ENCODE measurements at regions not wholly inside any gene's neighbourhood (a gene's known extent, or its start where the extent isn't known, plus 50 kb on each side); places are given as distances from the start of the nearest gene placed in this dataset.

DNA sequence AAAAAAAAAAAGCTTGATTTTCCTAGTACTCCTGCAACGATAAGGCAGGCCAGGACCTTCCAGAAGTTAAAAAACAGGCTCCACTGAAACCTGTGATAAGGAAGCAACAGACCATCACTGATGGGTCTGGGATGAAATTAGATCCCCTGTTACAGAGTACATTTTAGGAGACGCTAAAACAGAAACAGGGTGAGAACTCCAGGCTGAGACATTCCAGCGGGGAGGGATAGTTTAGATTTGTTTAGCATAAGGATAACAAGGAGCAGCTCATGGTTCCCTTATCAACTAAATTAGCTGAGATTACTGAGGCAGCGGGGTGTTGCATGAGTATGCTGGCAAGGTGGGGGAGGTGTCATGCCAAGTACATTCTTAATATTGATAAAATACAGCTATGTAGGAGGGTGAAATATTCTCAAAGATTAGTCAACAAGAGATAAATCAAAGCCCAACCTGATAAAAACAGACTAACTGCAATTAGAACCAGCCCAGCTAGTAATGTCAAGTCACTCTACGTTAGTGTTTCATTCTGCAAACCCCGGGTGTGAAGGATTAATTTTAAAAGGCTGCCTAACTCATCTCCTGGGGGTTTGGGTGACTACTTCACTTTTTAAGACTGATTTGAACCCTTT lies 75.0 kb upstream of the BZW1 start:
- Histone ChIP-seq H3K9me3 (ENCODE audit: control insufficient read depth in 1 of 2, low read length in 2 of 2) (no peaks in the 10 kb centered on the region), H3K27ac (ENCODE audit: low read depth, low read length) (no peak overlapping the region), H3K4me1 (ENCODE audit: insufficient read depth, low read length) (no peaks in the 10 kb centered on the region), H3K4me3 (ENCODE audit: low read length in 2 of 2) (no peak overlapping the region), H3K27me3 (ENCODE audit: insufficient read depth, low read length) (no peaks in the 10 kb centered on the region), H3K36me3 (ENCODE audit: insufficient read depth, low read length) (no peaks in the 10 kb centered on the region)
- no peaks in the 10 kb centered on the region for H3K36me3 Mint-ChIP-seq
- ChIA-PET POLR2A (ENCODE audit: partially characterized antibody) (no interaction called here), CTCF (ENCODE audit: partially characterized antibody) (interaction anchor here (0.6 to 2.1 kb wide), 3 partner anchors 23 to 1562 kb away, joined by 3 to 9 read pairs (median 3); no protein-coding TSS in a partner anchor)
- no peak overlapping the region for H3K4me3 Mint-ChIP-seq
- H3K27me3 Mint-ChIP-seq: peaks cover 10 to 11% of the 10 kb centered on the region in 2 donors
- no peaks in the 10 kb centered on the region for H3K9me3 Mint-ChIP-seq
- intact Hi-C loops (cut with micrococcal nuclease): no loop called here
- no peaks in the 10 kb centered on the region for H3K4me1 Mint-ChIP-seq
- H3K27ac Mint-ChIP-seq: no peak overlapping the region
- DNase-seq: no peak

DNA sequence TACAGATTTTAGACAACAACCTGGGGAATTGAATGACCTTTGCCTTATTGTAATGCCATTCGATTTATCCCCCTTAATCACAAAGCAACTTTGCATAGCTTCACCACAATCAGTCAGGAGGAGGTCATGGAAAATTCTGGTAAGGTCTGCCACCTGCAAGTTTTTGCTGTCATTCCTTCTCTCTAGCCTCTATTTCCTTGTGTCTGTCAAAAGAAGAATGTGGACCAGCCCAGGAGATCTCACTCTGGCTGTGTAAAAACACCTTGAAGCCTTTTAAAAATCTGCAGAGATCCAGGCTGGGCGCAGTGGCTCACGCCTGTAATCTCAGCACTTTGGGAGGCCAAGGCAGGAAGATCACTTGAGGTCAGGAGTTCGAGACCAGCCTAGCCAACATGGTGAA lies 74.1 kb upstream of the BZW1 start:
- H3K27ac Mint-ChIP-seq: no peak overlapping the region
- H3K36me3 Mint-ChIP-seq: no peaks in the 10 kb centered on the region
- no peaks in the 10 kb centered on the region for H3K36me3 ChIP-seq (ENCODE audit: insufficient read depth, low read length)
- no peaks in the 10 kb centered on the region for H3K27me3 ChIP-seq (ENCODE audit: insufficient read depth, low read length)
- intact Hi-C loops (cut with micrococcal nuclease): no loop called here
- peaks cover 10 to 11% of the 10 kb centered on the region in 2 donors for H3K27me3 Mint-ChIP-seq
- no peaks in the 10 kb centered on the region for H3K9me3 Mint-ChIP-seq
- ChIA-PET POLR2A (ENCODE audit: partially characterized antibody) (no interaction called here), CTCF (ENCODE audit: partially characterized antibody) (no interaction called here)
- H3K4me3 Mint-ChIP-seq: no peak overlapping the region
- H3K9me3 ChIP-seq (ENCODE audit: control insufficient read depth in 1 of 2, low read length in 2 of 2): no peaks in the 10 kb centered on the region
- no peak for DNase-seq
- H3K27ac ChIP-seq (ENCODE audit: low read depth, low read length): no peak overlapping the region
- no peaks in the 10 kb centered on the region for H3K4me1 ChIP-seq (ENCODE audit: insufficient read depth, low read length)
- no peaks in the 10 kb centered on the region for H3K4me1 Mint-ChIP-seq
- no peak overlapping the region for H3K4me3 ChIP-seq (ENCODE audit: low read length in 2 of 2)

DNA sequence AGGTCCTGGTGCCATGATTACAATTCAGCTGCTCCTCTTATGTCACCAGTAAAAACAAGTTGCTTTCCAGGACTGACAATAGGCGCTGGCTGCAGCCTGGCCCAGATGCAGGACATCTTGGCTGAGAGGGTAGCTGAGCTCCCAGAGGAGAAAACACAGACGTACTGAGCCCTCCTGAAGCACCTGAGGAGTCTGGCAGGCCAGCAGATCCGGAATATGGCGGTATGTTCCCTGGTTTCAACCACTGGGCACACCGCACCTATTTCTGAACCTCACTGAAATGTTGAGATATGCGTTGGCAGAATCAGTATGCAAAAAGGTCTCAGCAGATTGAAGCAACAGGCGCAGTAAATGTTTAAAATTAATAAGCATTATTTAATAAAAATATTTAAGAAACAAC lies 73.1 kb upstream of the BZW1 start:
- intact Hi-C loops (cut with micrococcal nuclease): no loop called here
- POLR2A ChIA-PET (ENCODE audit: partially characterized antibody): interaction anchor here (0.6 kb wide), 1 partner anchor 11 kb away, joined by 3 read pairs; no protein-coding TSS in a partner anchor
- no peaks in the 10 kb centered on the region for H3K9me3 Mint-ChIP-seq

DNA sequence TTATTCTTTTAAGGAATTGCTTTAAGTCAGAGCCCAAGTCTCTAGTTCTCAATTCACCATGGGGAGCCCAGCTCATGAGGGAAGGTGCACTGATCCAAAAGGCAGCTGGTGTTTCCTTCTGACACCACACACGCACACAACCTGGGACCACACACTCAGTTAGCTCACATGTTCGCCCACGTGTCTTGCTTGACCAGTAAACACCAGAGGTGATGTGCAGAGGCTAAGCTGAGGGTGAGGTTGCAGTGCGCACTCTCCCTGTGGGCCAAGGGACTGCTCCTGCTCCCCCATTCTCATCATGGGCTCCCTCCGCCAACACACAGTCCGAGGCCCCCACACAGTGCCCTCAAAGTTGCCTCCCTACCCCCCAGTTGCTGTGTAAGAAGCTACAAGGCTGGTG lies 70.8 kb upstream of the BZW1 start:
- Mint-ChIP-seq H3K27ac (no peak overlapping the region), H3K4me1 (no peaks in the 10 kb centered on the region), H3K4me3 (no peak overlapping the region), H3K27me3 (peaks cover 6 to 9% of the 10 kb centered on the region in 2 donors), H3K9me3 (no peaks in the 10 kb centered on the region), H3K36me3 (no peaks in the 10 kb centered on the region)
- no peak for DNase-seq
- ChIA-PET POLR2A (ENCODE audit: partially characterized antibody) (no interaction called here), CTCF (ENCODE audit: partially characterized antibody) (interaction anchor here (0.7 kb wide), 1 partner anchor 23 kb away, joined by 3 read pairs; no protein-coding TSS in a partner anchor)
- Histone ChIP-seq H3K36me3 (ENCODE audit: insufficient read depth, low read length) (no peaks in the 10 kb centered on the region), H3K4me3 (ENCODE audit: low read length in 2 of 2) (no peak overlapping the region), H3K4me1 (ENCODE audit: insufficient read depth, low read length) (no peaks in the 10 kb centered on the region), H3K9me3 (ENCODE audit: control insufficient read depth in 1 of 2, low read length in 2 of 2) (no peaks in the 10 kb centered on the region), H3K27ac (ENCODE audit: low read depth, low read length) (no peak overlapping the region), H3K27me3 (ENCODE audit: insufficient read depth, low read length) (no peaks in the 10 kb centered on the region)
- intact Hi-C loops (cut with micrococcal nuclease): no loop called here

More for the DNA sequence above, 73.1 kb upstream of the BZW1 start:
- Histone ChIP-seq H3K9me3 (ENCODE audit: control insufficient read depth in 1 of 2, low read length in 2 of 2) (no peaks in the 10 kb centered on the region), H3K36me3 (ENCODE audit: insufficient read depth, low read length) (no peaks in the 10 kb centered on the region), H3K27ac (ENCODE audit: low read depth, low read length) (no peak overlapping the region), H3K4me3 (ENCODE audit: low read length in 2 of 2) (no peak overlapping the region), H3K27me3 (ENCODE audit: insufficient read depth, low read length) (no peaks in the 10 kb centered on the region), H3K4me1 (ENCODE audit: insufficient read depth, low read length) (no peaks in the 10 kb centered on the region)
- CTCF ChIA-PET (ENCODE audit: partially characterized antibody): interaction anchor here (0.7 kb wide), 1 partner anchor 112 kb away, joined by 3 read pairs; no protein-coding TSS in a partner anchor
- no peak overlapping the region for H3K27ac Mint-ChIP-seq
- DNase-seq: no peak
- H3K36me3 Mint-ChIP-seq: no peaks in the 10 kb centered on the region
- H3K4me3 Mint-ChIP-seq: no peak overlapping the region
- no peaks in the 10 kb centered on the region for H3K4me1 Mint-ChIP-seq
- H3K27me3 Mint-ChIP-seq: peaks cover 10 to 11% of the 10 kb centered on the region in 2 donors

DNA sequence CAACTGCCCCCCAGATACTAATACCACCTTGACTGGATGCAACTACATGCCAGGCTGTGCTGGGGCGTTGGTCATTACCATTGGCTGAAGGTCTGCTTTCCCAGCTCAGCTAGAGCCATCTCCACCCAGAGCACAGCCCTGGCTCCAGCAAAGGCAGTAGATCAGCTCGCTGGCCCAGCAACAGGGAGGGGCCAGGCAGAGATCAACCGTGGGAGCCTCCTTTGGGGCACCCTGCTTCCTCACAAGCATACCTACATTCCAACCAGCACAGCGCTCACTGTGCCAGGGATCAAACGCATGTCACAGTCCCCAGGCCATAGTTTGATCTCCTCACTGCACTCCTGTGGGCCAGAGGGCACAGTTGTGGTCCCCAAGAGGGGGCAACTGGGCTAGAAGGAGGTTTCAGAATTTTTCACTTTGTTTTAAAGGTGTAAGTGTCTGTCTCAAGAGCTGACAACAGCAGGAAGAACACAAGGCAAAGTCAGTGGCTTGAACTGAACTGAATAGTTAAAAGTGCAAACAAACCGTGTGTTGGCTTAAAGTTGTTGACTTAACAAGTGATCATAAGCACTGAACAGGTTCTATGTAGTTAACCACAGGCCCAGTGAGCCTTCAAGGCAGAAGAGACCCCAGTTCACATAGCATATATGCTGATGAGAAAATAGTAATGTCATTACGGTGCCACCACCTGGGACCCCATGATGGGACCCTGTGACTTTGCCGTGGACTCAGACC lies 70.1 kb upstream of the BZW1 start:
- Histone ChIP-seq H3K27ac (ENCODE audit: low read depth, low read length) (no peak overlapping the region), H3K4me1 (ENCODE audit: insufficient read depth, low read length) (no peaks in the 10 kb centered on the region), H3K9me3 (ENCODE audit: control insufficient read depth in 1 of 2, low read length in 2 of 2) (no peaks in the 10 kb centered on the region), H3K27me3 (ENCODE audit: insufficient read depth, low read length) (no peaks in the 10 kb centered on the region), H3K4me3 (ENCODE audit: low read length in 2 of 2) (no peak overlapping the region), H3K36me3 (ENCODE audit: insufficient read depth, low read length) (no peaks in the 10 kb centered on the region)
- H3K27me3 Mint-ChIP-seq: peaks cover 6 to 9% of the 10 kb centered on the region in 2 donors
- H3K4me3 Mint-ChIP-seq: no peak overlapping the region
- H3K4me1 Mint-ChIP-seq: no peaks in the 10 kb centered on the region
- CTCF ChIA-PET (ENCODE audit: partially characterized antibody): no interaction called here
- POLR2A ChIA-PET (ENCODE audit: partially characterized antibody): no interaction called here
- no peaks in the 10 kb centered on the region for H3K9me3 Mint-ChIP-seq
- DNase-seq: no peak
- intact Hi-C loops (cut with micrococcal nuclease): no loop called here
- no peaks in the 10 kb centered on the region for H3K36me3 Mint-ChIP-seq
- H3K27ac Mint-ChIP-seq: peak overlapping the region in 1 of 7 donors; percentile 42

DNA sequence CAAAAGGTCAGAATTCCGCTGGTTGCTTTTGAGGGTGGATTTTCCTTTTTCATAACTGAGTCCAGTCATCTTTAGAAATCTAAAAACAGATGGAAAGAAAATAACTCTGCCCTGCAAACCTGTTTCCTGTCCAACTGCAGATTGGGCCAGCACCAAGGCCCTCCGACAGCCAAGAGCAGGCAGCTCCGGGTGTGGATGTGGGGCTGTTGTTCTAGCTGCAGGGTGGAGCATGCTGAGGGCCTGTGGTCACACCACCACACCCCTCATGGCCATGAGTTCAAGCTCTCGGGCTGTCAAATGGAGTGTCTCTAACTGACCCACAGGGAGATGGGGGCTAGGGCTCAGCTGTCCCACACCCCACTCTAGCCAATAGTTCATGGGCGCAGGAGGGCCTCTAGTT lies 69.3 kb upstream of the BZW1 start:
- Mint-ChIP-seq H3K27ac (no peak overlapping the region), H3K27me3 (peaks cover 0 to 4% of the 10 kb centered on the region in 2 donors), H3K4me3 (no peak overlapping the region), H3K36me3 (no peaks in the 10 kb centered on the region), H3K4me1 (no peaks in the 10 kb centered on the region), H3K9me3 (no peaks in the 10 kb centered on the region)
- Histone ChIP-seq H3K9me3 (ENCODE audit: control insufficient read depth in 1 of 2, low read length in 2 of 2) (no peaks in the 10 kb centered on the region), H3K27ac (ENCODE audit: low read depth, low read length) (no peak overlapping the region), H3K4me1 (ENCODE audit: insufficient read depth, low read length) (no peaks in the 10 kb centered on the region), H3K36me3 (ENCODE audit: insufficient read depth, low read length) (no peaks in the 10 kb centered on the region), H3K4me3 (ENCODE audit: low read length in 2 of 2) (no peak overlapping the region), H3K27me3 (ENCODE audit: insufficient read depth, low read length) (no peaks in the 10 kb centered on the region)
- ChIA-PET POLR2A (ENCODE audit: partially characterized antibody) (no interaction called here), CTCF (ENCODE audit: partially characterized antibody) (no interaction called here)
- intact Hi-C loops (cut with micrococcal nuclease): no loop called here
- no peak for DNase-seq

DNA sequence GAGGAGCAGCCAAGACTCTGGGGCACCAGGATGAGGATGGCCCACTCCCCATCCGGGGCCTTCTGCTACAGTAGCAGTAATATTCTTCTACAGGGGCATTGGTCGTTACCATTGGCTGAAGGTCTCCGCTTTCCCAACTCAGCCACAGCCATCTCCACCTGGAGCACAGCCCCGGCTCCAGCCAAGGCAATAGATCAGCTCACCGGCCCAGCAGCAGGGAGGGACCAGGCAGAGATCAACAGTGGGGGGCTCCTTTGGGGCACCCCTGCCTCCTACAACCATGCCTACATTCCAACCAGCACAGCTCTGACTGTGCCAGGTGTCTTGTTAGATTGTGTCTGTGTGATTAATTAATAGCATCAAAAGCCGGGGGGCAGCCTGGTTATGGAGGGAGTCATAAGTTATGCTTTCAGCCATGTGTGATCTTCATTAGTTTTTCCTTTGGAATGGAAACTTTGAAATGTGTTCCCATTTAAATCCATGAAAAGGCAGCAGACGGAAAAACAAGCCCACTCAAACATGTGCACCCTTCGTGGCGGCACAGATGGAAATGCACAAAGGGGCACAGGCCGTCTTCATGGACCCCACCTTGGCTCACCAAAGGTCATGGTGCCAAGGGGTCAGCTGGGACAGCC lies 68.6 kb upstream of the BZW1 start:
- H3K4me3 Mint-ChIP-seq: no peak overlapping the region
- H3K4me1 ChIP-seq (ENCODE audit: insufficient read depth, low read length): no peaks in the 10 kb centered on the region
- no peaks in the 10 kb centered on the region for H3K36me3 Mint-ChIP-seq
- no peaks in the 10 kb centered on the region for H3K9me3 ChIP-seq (ENCODE audit: control insufficient read depth in 1 of 2, low read length in 2 of 2)
- no peak overlapping the region for H3K27ac ChIP-seq (ENCODE audit: low read depth, low read length)
- POLR2A ChIA-PET (ENCODE audit: partially characterized antibody): no interaction called here
- no peaks in the 10 kb centered on the region for H3K9me3 Mint-ChIP-seq
- H3K27me3 ChIP-seq (ENCODE audit: insufficient read depth, low read length): no peaks in the 10 kb centered on the region
- no peak overlapping the region for H3K27ac Mint-ChIP-seq
- H3K36me3 ChIP-seq (ENCODE audit: insufficient read depth, low read length): no peaks in the 10 kb centered on the region
- intact Hi-C loops (cut with micrococcal nuclease): no loop called here
- H3K4me1 Mint-ChIP-seq: no peaks in the 10 kb centered on the region
- CTCF ChIA-PET (ENCODE audit: partially characterized antibody): no interaction called here
- H3K4me3 ChIP-seq (ENCODE audit: low read length in 2 of 2): no peak overlapping the region
- DNase-seq: no peak
- H3K27me3 Mint-ChIP-seq: peaks cover 0 to 2% of the 10 kb centered on the region in 2 donors

Data from CD4-positive, alpha-beta memory T cell (primary cell).